Testis (tissue), 2 donors: ENCODE measurements at regions not wholly inside any gene's neighbourhood (a gene's known extent, or its start where the extent isn't known, plus 50 kb on each side); places are given as distances from the start of the nearest gene placed in this dataset.

Experiments
- DNase-seq: peaks from one replicate; pipeline ENCODE4 v3.0.0-alpha.2; 2019
- H3K27ac ChIP-seq, 2 donors: fragments of 200-600 bp; sonication (generic); one replicate each; pipeline ENCODE4 v1.5.1; 2019
- H3K27me3 ChIP-seq: fragments of 200-600 bp; sonication (generic); one replicate; pipeline ENCODE4 v1.5.1; 2019
- H3K36me3 ChIP-seq: fragments of 200-600 bp; sonication (generic); one replicate; pipeline ENCODE4 v1.5.1; 2017; ENCODE audit warnings: low read depth; ENCODE audit errors: missing control alignments
- H3K4me1 ChIP-seq: fragments of 200-600 bp; sonication (generic); one replicate; pipeline ENCODE4 v1.5.1; 2019
- H3K4me3 ChIP-seq, 2 donors: fragments of 200-600 bp; sonication (generic); one replicate each; pipeline ENCODE4 v1.5.1; 2017 to 2019
- H3K9me3 ChIP-seq: fragments of 200-600 bp; sonication (generic); one replicate; pipeline ENCODE4 v1.5.1; 2017
- CTCF ChIP-seq, 3 experiments: fragments of 450-650 bp in 2 of 3; fragments of 200-600 bp in 1 of 3; sonication (generic) in 1 of 3; IDR thresholded peaks; one replicate each; pipeline ENCODE4 v1.5.1; 2016 to 2019; ENCODE audit warnings: antibody characterized with exemption in 3 of 3, mild to moderate bottlenecking in 2 of 3, moderate library complexity in 1 of 3
- POLR2A ChIP-seq: fragments of 450-650 bp; IDR thresholded peaks from one replicate; pipeline ENCODE4 v1.6.1; 2017; ENCODE audit warnings: antibody characterized with exemption, mild to moderate bottlenecking, moderate library complexity
- WGBS, 2 donors: methylation state at CpG; one replicate each; pipeline ENCODE4 v1.1.5; 2018; 5-methylcytosine and 5-hydroxymethylcytosine counted together
- intact Hi-C: fragments of 100-400 bp; cut with DNase I; formaldehyde crosslinking; loops from one replicate; pipeline ENCODE4 v1.15.1; 2023; ENCODE audit warnings: low total_unique reads

GRCh38 chrX:39815631-39816030 is 282.1 kb downstream of the BCOR start:
- intact Hi-C loops, result no loop called here
- no peaks in the 10 kb centered on the region for H3K27me3 ChIP-seq
- no peaks in the 10 kb centered on the region for H3K36me3 ChIP-seq
- WGBS, 2 donors, result 89% methylated on average over 1 of the region's 1 CpG; no CpG with 5 or more reads in 1 of the 2 donors
- H3K4me1 ChIP-seq, result peaks cover 5% of the 10 kb centered on the region
- no peaks in the 10 kb centered on the region for H3K9me3 ChIP-seq
- no peak overlapping the region for H3K4me3 ChIP-seq
- TF ChIP-seq POLR2A, result no peak
- TF ChIP-seq CTCF (IDR thresholded peaks at IDR 0.05), result no peak
- DNase-seq, result no peak
- no peak overlapping the region for H3K27ac ChIP-seq

GRCh38 chrX:39816871-39817731 is 280.7 kb downstream of the BCOR start:
- H3K27me3 ChIP-seq, result no peaks in the 10 kb centered on the region
- DNase-seq, result peak; percentile 18
- H3K9me3 ChIP-seq, result no peaks in the 10 kb centered on the region
- H3K27ac ChIP-seq, result no peak overlapping the region
- peaks cover 5% of the 10 kb centered on the region for H3K4me1 ChIP-seq
- 30 to 33% methylated on average over 13 to 15 of the region's 16 CpGs for WGBS, 2 donors
- no peak for TF ChIP-seq CTCF (IDR thresholded peaks at IDR 0.05)
- TF ChIP-seq POLR2A, result no peak
- no peaks in the 10 kb centered on the region for H3K36me3 ChIP-seq
- no peak overlapping the region for H3K4me3 ChIP-seq
- intact Hi-C loops, result no loop called here

- H3K4me1 ChIP-seq, result peaks cover 5% of the 10 kb centered on the region
- H3K4me3 ChIP-seq, result no peak overlapping the region
- DNase-seq, result no peak
- WGBS, 2 donors, result 68 to 91% methylated on average over 5 to 12 of the region's 12 CpGs
- intact Hi-C loops, result no loop called here
- no peaks in the 10 kb centered on the region for H3K27me3 ChIP-seq
- no peaks in the 10 kb centered on the region for H3K9me3 ChIP-seq
- no peaks in the 10 kb centered on the region for H3K36me3 ChIP-seq
- no peak for TF ChIP-seq POLR2A
- no peak for TF ChIP-seq CTCF (IDR thresholded peaks at IDR 0.05)
- H3K27ac ChIP-seq, result no peak overlapping the region
These were observed 279.8 kb downstream of the BCOR start for GRCh38 chrX:39817754-39818470.

GRCh38 chrX:39818750-39819149 is 279.0 kb downstream of the BCOR start:
- Histone ChIP-seq H3K27ac (no peak overlapping the region), H3K4me3 (no peak overlapping the region), H3K36me3 (no peaks in the 10 kb centered on the region), H3K4me1 (peaks cover 5% of the 10 kb centered on the region), H3K27me3 (no peaks in the 10 kb centered on the region), H3K9me3 (no peaks in the 10 kb centered on the region)
- no peak for TF ChIP-seq CTCF (IDR thresholded peaks at IDR 0.05)
- TF ChIP-seq POLR2A, result no peak
- DNase-seq, result no peak
- intact Hi-C loops, result no loop called here
- WGBS, 2 donors, result 75 to 89% methylated on average over 6 to 7 of the region's 7 CpGs
